ENCODE measurements at regions not wholly inside any gene's neighbourhood (a gene's known extent, or its start where the extent isn't known, plus 50 kb on each side); places are given as distances from the start of the nearest gene placed in this dataset.
"Not testable (repeated sequence)": the region's sequence is repeated elsewhere in the genome, so short reads cannot be mapped to it uniquely, and the experiment has no call there.

DNA sequence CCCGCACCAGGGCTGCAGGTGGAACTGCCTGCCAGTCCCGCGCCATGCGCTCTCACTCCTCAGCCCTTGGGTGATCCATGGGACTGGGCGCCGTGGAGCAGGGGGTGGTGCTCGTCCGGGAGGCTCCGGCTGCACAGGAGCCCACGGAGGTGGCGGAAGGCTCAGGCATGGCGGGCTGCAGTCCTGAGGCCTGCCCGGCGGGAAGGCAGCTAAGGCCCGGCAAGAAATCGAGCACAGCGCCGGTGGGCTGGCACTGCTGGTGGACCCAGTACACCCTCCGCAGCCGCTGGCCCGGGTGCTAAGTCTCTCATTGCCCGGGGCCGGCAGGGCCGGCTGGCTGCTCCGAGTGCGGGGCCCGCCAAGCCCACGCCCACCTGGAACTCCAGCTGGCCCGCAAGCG, 976.0 kb downstream of the ADGRL2 start:
- TF ChIP-seq POLR2AphosphoS5 (IDR thresholded peaks at IDR 0.05; ENCODE audit: borderline replicate concordance, low read depth, low read length); EZH2 (IDR thresholded peaks at IDR 0.05); FOXP2 (optimal IDR thresholded peaks at IDR 0.05; ENCODE audit: control extremely low read depth, extremely low read length, insufficient read depth): not testable (repeated sequence)

Measured in SK-N-MC (cell line).